ENCODE measurements at regions not wholly inside any gene's neighbourhood (a gene's known extent, or its start where the extent isn't known, plus 50 kb on each side); places are given as distances from the start of the nearest gene placed in this dataset.
"Not testable (repeated sequence)": the region's sequence is repeated elsewhere in the genome, so short reads cannot be mapped to it uniquely, and the experiment has no call there.

- DNase-seq: no peak
These were observed 635.0 kb downstream of the QKI start for GRCh38 chr6:164049517-164049988.

- DNase-seq: no peak
These were observed 634.5 kb downstream of the QKI start for GRCh38 chr6:164048840-164049516.

GRCh38 chr6:164045082-164045481 is 630.6 kb downstream of the QKI start:
- no peak for DNase-seq

GRCh38 chr6:164043656-164044055 is 629.1 kb downstream of the QKI start:
- not testable (repeated sequence) for DNase-seq

GRCh38 chr6:164042212-164042611 is 627.7 kb downstream of the QKI start:
- DNase-seq: no peak

GRCh38 chr6:164040994-164041393 is 626.5 kb downstream of the QKI start:
- DNase-seq: no peak

- peak; percentile 69 for DNase-seq
These were observed 625.4 kb downstream of the QKI start for GRCh38 chr6:164039954-164040375.

GRCh38 chr6:164037171-164037870 is 622.8 kb downstream of the QKI start:
- DNase-seq: no peak

- no peak for DNase-seq
These were observed 621.5 kb downstream of the QKI start for GRCh38 chr6:164035900-164036485.

- DNase-seq: no peak
These were observed 620.2 kb downstream of the QKI start for GRCh38 chr6:164034602-164035140.

- DNase-seq: no peak
These were observed 610.7 kb downstream of the QKI start for GRCh38 chr6:164025180-164025579.

GRCh38 chr6:164023535-164023934 is 609.0 kb downstream of the QKI start:
- DNase-seq: no peak

GRCh38 chr6:164022632-164023031 is 608.1 kb downstream of the QKI start:
- no peak for DNase-seq

GRCh38 chr6:164021589-164022250 is 607.2 kb downstream of the QKI start:
- no peak for DNase-seq

GRCh38 chr6:164020142-164020541 is 605.6 kb downstream of the QKI start:
- DNase-seq: no peak

- DNase-seq: no peak
These were observed 603.6 kb downstream of the QKI start for GRCh38 chr6:164018133-164018532.

GRCh38 chr6:164016056-164016455 is 601.5 kb downstream of the QKI start:
- no peak for DNase-seq

- no peak for DNase-seq
These were observed 600.6 kb downstream of the QKI start for GRCh38 chr6:164015088-164015484.

GRCh38 chr6:164014346-164015087 is 600.0 kb downstream of the QKI start:
- no peak for DNase-seq

GRCh38 chr6:164013480-164014208 is 599.1 kb downstream of the QKI start:
- no peak for DNase-seq

GRCh38 chr6:164011321-164011720 is 596.8 kb downstream of the QKI start:
- DNase-seq: no peak

Measured in activated CD8-positive, alpha-beta memory T cell treated with anti-CD3 and anti-CD28 coated beads for 24 hours (primary cell).